ENCODE measurements at regions not wholly inside any gene's neighbourhood (a gene's known extent, or its start where the extent isn't known, plus 50 kb on each side); places are given as distances from the start of the nearest gene placed in this dataset.

DNA sequence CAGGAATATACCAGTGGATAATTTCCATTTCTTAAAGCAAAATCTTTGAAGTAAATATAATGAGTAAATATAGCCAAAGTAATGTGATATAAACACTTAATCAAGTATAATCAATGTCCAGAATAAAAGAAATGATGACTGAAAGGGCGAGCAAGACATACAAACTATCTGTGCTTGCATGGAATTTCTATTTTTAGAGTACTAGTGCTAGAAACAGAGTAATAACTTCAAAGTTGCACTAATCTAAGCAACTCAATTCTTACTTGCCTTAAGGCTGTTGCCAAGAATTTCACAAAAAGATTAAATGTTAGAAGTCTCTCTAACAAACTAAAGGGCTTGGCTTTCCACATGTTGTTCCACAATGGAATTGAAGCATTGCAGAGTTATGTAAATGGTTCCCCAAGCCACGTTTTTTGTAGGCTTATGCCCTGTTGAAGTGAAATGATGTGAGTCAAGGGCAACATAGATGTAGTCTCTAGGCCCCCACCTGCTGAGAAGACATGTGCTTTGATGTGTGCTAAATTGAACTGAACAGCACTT is 175.0 kb upstream of the LMNTD1 start:
- H2AFZ ChIP-seq (ENCODE audit: low read depth, low read length), result no peak overlapping the region
- no peaks in the 10 kb centered on the region for H3K9me3 ChIP-seq (ENCODE audit: insufficient read depth, low read depth, low read length)
- Mint-ChIP-seq H3K4me3 (ENCODE audit: unreplicated experiment) (no peak overlapping the region), H3K36me3 (ENCODE audit: low read depth, unreplicated experiment) (no peaks in the 10 kb centered on the region), H3K9me3 (ENCODE audit: unreplicated experiment) (peaks cover 4% of the 10 kb centered on the region), H3K27me3 (ENCODE audit: low read depth, unreplicated experiment) (no peaks in the 10 kb centered on the region), H3K4me1 (ENCODE audit: low read depth, unreplicated experiment) (peaks cover 9% of the 10 kb centered on the region), H3K27ac (ENCODE audit: unreplicated experiment) (no peak overlapping the region)
- TF ChIP-seq, protein P1, sequence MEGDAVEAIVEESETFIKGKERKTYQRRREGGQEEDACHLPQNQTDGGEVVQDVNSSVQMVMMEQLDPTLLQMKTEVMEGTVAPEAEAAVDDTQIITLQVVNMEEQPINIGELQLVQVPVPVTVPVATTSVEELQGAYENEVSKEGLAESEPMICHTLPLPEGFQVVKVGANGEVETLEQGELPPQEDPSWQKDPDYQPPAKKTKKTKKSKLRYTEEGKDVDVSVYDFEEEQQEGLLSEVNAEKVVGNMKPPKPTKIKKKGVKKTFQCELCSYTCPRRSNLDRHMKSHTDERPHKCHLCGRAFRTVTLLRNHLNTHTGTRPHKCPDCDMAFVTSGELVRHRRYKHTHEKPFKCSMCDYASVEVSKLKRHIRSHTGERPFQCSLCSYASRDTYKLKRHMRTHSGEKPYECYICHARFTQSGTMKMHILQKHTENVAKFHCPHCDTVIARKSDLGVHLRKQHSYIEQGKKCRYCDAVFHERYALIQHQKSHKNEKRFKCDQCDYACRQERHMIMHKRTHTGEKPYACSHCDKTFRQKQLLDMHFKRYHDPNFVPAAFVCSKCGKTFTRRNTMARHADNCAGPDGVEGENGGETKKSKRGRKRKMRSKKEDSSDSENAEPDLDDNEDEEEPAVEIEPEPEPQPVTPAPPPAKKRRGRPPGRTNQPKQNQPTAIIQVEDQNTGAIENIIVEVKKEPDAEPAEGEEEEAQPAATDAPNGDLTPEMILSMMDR (IDR thresholded peaks at IDR 0.05; ENCODE audit: insufficient read depth, low read depth, low read length), result no peak
- TF ChIP-seq EZH2 (IDR thresholded peaks at IDR 0.05; ENCODE audit: insufficient read depth, low read length), result no peak
- H3K27me3 ChIP-seq (ENCODE audit: insufficient read depth, low read length), result no peaks in the 10 kb centered on the region
- DNase-seq (ENCODE audit: low read depth) (peak; percentile 18), FAIRE-seq (no peak)
- H3K27ac ChIP-seq (ENCODE audit: low read depth, low read length), result no peak overlapping the region
- no peak overlapping the region for H3K9ac ChIP-seq (ENCODE audit: low read length)
- H3K79me2 ChIP-seq (ENCODE audit: insufficient read depth, low read length), result no peaks in the 10 kb centered on the region
- H3K4me3 ChIP-seq (ENCODE audit: insufficient read depth, low read depth, low read length), result no peak overlapping the region
- peaks cover 3% of the 10 kb centered on the region for H3K4me1 ChIP-seq (ENCODE audit: insufficient read depth, low read length)
- no peaks in the 10 kb centered on the region for H4K20me1 ChIP-seq (ENCODE audit: insufficient read depth, low read length)
- H3K36me3 ChIP-seq (ENCODE audit: insufficient read depth, low read length), result no peaks in the 10 kb centered on the region
- no peak overlapping the region for H3K4me2 ChIP-seq (ENCODE audit: low read length)

DNA sequence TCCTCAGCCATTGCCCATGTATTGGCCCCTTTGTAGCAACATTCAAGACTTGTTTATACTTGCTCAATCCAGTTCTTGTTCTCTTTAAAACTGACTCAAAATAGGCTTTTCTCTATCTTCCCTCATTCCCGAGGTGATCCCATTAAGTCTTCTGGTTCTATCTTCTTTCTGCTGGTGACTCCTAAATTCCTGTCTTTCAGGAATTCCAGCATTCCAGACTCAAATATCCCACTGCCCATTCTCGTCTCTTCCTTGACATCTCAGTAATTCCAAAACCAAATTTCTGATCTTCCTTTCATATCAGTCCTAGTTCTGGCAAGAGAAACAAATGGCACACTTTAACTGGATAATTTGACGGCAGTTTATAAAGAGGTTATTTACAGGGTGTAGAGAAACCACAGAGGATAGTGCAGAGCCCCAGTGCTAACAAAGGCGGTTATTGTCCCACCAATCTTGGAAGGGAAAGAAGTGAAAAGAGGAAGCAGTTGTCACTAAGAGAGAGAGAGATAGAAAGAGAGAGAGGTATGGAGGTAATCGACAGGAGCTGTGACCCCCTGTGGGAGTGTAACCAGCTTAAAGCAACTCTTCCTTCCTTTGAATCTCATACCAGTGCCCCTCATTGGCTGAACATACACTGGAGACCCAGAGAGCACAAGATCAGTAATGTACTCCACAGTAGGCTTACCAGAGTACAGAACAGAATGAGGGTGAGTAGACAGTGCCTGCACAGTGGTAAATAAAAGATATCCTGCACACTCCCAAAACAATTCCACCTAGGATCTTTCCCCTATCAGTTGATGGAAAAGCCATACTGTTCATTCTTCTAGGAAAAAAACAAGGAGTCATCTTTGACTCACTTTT is 177.6 kb upstream of the LMNTD1 start:
- Mint-ChIP-seq H3K4me1 (ENCODE audit: low read depth, unreplicated experiment) (peaks cover 9% of the 10 kb centered on the region), H3K27me3 (ENCODE audit: low read depth, unreplicated experiment) (no peaks in the 10 kb centered on the region), H3K4me3 (ENCODE audit: unreplicated experiment) (no peak overlapping the region), H3K36me3 (ENCODE audit: low read depth, unreplicated experiment) (no peaks in the 10 kb centered on the region), H3K27ac (ENCODE audit: unreplicated experiment) (no peak overlapping the region), H3K9me3 (ENCODE audit: unreplicated experiment) (peaks cover 6% of the 10 kb centered on the region)
- Histone ChIP-seq H4K20me1 (ENCODE audit: insufficient read depth, low read length) (no peaks in the 10 kb centered on the region), H3K4me3 (ENCODE audit: insufficient read depth, low read depth, low read length) (no peak overlapping the region), H3K27me3 (ENCODE audit: insufficient read depth, low read length) (no peaks in the 10 kb centered on the region), H3K36me3 (ENCODE audit: insufficient read depth, low read length) (no peaks in the 10 kb centered on the region), H2AFZ (ENCODE audit: low read depth, low read length) (no peak overlapping the region), H3K79me2 (ENCODE audit: insufficient read depth, low read length) (no peaks in the 10 kb centered on the region), H3K9ac (ENCODE audit: low read length) (no peak overlapping the region), H3K27ac (ENCODE audit: low read depth, low read length) (no peak overlapping the region), H3K4me1 (ENCODE audit: insufficient read depth, low read length) (no peaks in the 10 kb centered on the region), H3K4me2 (ENCODE audit: low read length) (no peak overlapping the region), H3K9me3 (ENCODE audit: insufficient read depth, low read depth, low read length) (no peaks in the 10 kb centered on the region)
- TF ChIP-seq EZH2 (IDR thresholded peaks at IDR 0.05; ENCODE audit: insufficient read depth, low read length), result no peak
- TF ChIP-seq, protein P1 (IDR thresholded peaks at IDR 0.05; ENCODE audit: insufficient read depth, low read depth, low read length), result no peak
- no peak for FAIRE-seq
- DNase-seq (ENCODE audit: low read depth), result no peak

DNA sequence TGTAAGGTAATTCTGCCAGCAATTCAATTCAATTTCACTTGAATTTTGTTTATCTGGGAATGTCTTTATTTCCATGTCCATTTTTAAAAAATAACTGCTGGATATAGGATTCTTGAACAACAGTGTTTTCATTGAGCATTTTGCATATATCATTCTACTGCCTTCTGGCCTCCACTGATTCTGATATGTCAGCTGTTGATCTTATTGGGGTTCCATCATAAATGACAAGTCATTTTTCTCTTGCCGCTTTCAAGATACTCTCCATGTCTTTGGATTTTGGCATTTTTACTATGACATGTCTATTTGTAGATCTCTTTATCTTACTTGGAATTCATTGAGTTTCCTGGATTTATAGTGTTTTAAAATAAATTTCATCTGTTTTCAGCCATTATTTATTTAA is 180.5 kb upstream of the LMNTD1 start:
- Histone ChIP-seq H2AFZ (ENCODE audit: low read depth, low read length) (no peak overlapping the region), H3K27me3 (ENCODE audit: insufficient read depth, low read length) (no peaks in the 10 kb centered on the region), H3K4me1 (ENCODE audit: insufficient read depth, low read length) (no peaks in the 10 kb centered on the region), H3K79me2 (ENCODE audit: insufficient read depth, low read length) (no peaks in the 10 kb centered on the region), H3K27ac (ENCODE audit: low read depth, low read length) (no peak overlapping the region), H3K9me3 (ENCODE audit: insufficient read depth, low read depth, low read length) (no peaks in the 10 kb centered on the region), H4K20me1 (ENCODE audit: insufficient read depth, low read length) (no peaks in the 10 kb centered on the region), H3K36me3 (ENCODE audit: insufficient read depth, low read length) (no peaks in the 10 kb centered on the region), H3K4me2 (ENCODE audit: low read length) (no peak overlapping the region), H3K9ac (ENCODE audit: low read length) (no peak overlapping the region), H3K4me3 (ENCODE audit: insufficient read depth, low read depth, low read length) (no peak overlapping the region)
- Mint-ChIP-seq H3K4me1 (ENCODE audit: low read depth, unreplicated experiment) (peaks cover 9% of the 10 kb centered on the region), H3K27ac (ENCODE audit: unreplicated experiment) (no peak overlapping the region), H3K27me3 (ENCODE audit: low read depth, unreplicated experiment) (no peaks in the 10 kb centered on the region), H3K4me3 (ENCODE audit: unreplicated experiment) (no peak overlapping the region), H3K36me3 (ENCODE audit: low read depth, unreplicated experiment) (no peaks in the 10 kb centered on the region), H3K9me3 (ENCODE audit: unreplicated experiment) (peaks cover 9% of the 10 kb centered on the region)
- no peak for DNase-seq (ENCODE audit: low read depth)
- FAIRE-seq, result no peak
- no peak for TF ChIP-seq EZH2 (IDR thresholded peaks at IDR 0.05; ENCODE audit: insufficient read depth, low read length)
- TF ChIP-seq, protein P1 (IDR thresholded peaks at IDR 0.05; ENCODE audit: insufficient read depth, low read depth, low read length), result no peak
